Lower leg skin (tissue), 4 donors: ENCODE measurements at regions not wholly inside any gene's neighbourhood (a gene's known extent, or its start where the extent isn't known, plus 50 kb on each side); places are given as distances from the start of the nearest gene placed in this dataset.

Experiments used
- DNase-seq, 2 donors: peaks; one replicate each; pipeline ENCODE4 v3.0.0-alpha.2; 2019; ENCODE audit warnings: low spot score in 2 of 2
- H3K4me3 ChIP-seq: fragments of 200-600 bp; sonication (generic); 2 replicates; pipeline ENCODE4 v1.5.1; 2017; ENCODE audit warnings: mild to moderate bottlenecking, low read depth; ENCODE audit not compliant: poor library complexity, severe bottlenecking
- POLR2A ChIP-seq, 2 donors: fragments of 450-650 bp; IDR thresholded peaks; one replicate each; pipeline ENCODE4 v1.6.1; 2016 to 2017; ENCODE audit warnings: antibody characterized with exemption in 2 of 2, mild to moderate bottlenecking in 1 of 2, moderate library complexity in 1 of 2
- WGBS, 2 donors: methylation state at CpG; one replicate each; pipeline ENCODE4 v1.1.5; 2018; 5-methylcytosine and 5-hydroxymethylcytosine counted together
- intact Hi-C: fragments of 100-400 bp; cut with DNase I; formaldehyde crosslinking; loops from one replicate; pipeline ENCODE4 v1.15.0; 2023; ENCODE audit warnings: low total_unique reads
- TF ChIP-seq, protein P1 (sequence below), 3 donors: fragments of 450-650 bp; IDR thresholded peaks; one replicate each; pipeline ENCODE4 v1.5.1; 2016; ENCODE audit warnings: antibody characterized with exemption in 3 of 3, mild to moderate bottlenecking in 3 of 3, moderate library complexity in 2 of 3

DNA sequence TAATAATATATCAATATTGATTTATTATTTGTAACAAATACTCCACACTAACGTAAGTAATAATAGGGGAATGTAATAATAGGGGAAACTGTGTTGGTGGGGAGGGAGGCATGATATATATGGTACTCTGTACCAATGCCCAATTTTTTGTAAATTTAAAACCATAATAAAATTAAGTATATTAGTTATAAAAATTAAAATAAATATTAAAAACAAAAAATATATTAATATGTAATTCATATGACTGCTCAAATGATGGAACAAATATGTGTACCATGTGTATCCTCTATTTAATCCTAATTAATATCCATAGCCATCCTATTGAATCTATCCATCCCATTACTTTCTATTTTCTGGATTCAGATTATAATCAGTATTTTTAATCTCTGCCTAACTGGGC is 578.0 kb downstream of the KCNA4 start:
- TF ChIP-seq, protein P1, sequence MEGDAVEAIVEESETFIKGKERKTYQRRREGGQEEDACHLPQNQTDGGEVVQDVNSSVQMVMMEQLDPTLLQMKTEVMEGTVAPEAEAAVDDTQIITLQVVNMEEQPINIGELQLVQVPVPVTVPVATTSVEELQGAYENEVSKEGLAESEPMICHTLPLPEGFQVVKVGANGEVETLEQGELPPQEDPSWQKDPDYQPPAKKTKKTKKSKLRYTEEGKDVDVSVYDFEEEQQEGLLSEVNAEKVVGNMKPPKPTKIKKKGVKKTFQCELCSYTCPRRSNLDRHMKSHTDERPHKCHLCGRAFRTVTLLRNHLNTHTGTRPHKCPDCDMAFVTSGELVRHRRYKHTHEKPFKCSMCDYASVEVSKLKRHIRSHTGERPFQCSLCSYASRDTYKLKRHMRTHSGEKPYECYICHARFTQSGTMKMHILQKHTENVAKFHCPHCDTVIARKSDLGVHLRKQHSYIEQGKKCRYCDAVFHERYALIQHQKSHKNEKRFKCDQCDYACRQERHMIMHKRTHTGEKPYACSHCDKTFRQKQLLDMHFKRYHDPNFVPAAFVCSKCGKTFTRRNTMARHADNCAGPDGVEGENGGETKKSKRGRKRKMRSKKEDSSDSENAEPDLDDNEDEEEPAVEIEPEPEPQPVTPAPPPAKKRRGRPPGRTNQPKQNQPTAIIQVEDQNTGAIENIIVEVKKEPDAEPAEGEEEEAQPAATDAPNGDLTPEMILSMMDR (IDR thresholded peaks at IDR 0.05), result no peak
- intact Hi-C loops, result loop anchor here (10.0 kb wide), 1 partner anchor 1476 kb away; no protein-coding TSS in a partner anchor
- H3K4me3 ChIP-seq, result no peak overlapping the region
- no peak for DNase-seq
- 85 to 91% methylated on average over 1 of the region's 1 CpG for WGBS, 2 donors

DNA sequence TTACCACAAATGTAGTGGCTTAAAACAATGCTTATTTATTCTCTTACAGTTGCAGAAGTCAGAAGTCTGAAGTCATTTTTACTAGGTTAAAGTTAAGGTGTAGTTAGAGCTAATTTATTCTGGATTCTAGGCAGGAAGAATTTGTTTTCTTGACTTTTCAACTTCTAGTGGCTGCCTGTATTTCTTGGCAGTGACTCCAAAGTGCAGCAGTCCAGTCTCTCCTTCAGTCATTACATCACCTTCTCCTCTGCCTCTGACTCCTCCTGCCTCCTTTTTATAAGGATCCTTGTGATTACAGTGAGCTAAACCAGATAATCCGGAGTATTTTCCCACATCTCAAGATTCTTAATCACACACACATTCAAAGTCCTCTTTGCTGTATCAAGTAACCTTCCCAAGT is 581.4 kb downstream of the KCNA4 start:
- no peak for DNase-seq
- H3K4me3 ChIP-seq, result no peak overlapping the region
- intact Hi-C loops, result loop anchor here (10.0 kb wide), 1 partner anchor 1479 kb away; no protein-coding TSS in a partner anchor
- WGBS, 2 donors, result 84 to 86% methylated on average over 1 of the region's 1 CpG
- TF ChIP-seq POLR2A (IDR thresholded peaks at IDR 0.05), result no peak
- TF ChIP-seq, protein P1 (IDR thresholded peaks at IDR 0.05), result no peak

DNA sequence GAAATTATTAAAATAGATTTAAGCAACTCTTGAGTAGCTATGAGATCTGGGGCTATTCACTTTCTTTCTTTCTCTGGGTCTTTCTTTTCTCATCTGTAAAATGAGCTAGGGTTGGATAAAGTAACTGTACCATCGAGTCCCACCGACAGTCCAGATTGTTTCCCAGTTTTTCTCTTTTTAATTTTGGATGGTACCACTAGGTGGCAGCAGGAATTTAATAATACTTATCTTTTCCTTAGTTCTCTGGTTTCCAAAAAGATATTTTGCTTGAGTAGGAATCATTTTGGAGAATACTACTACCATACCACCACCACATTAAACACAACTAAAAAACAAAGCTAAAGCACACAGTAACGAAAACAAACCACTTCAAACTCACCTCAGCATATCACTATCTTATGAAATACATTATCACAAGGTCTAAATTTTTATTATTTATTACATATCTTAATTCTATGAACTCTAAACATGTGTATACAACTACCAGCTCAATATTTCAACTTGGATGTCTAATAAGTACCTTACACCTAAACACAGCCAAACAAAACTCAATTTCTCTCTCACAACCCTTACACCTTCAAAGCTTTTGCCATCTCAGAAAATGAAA is 584.0 kb downstream of the KCNA4 start:
- DNase-seq, result no peak
- intact Hi-C loops, result loop anchor here (10.0 kb wide), 1 partner anchor 1482 kb away; no protein-coding TSS in a partner anchor
- H3K4me3 ChIP-seq, result no peak overlapping the region
- TF ChIP-seq, protein P1 (IDR thresholded peaks at IDR 0.05), result no peak
- no peak for TF ChIP-seq POLR2A (IDR thresholded peaks at IDR 0.05)
- 20 to 24% methylated on average over 3 of the region's 3 CpGs for WGBS, 2 donors

DNA sequence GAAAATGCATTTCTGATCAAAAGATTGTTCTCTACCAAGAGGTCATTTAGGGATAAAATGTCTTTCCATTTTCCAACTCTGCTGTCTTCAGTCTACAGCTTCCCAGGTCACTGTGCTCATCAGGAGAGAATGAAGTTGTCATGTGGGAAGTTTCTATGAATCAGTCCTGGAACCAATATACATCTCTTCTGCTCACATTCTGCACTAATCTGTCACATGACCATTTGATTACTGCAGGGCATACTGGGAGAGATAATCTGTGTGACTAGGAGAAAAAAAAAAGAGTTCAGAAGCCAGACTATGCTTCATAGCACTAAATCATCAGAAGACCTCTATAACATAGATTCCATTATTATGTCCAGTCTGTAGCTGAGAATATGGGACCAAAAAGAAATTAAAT is 611.5 kb downstream of the KCNA4 start:
- intact Hi-C loops, result no loop called here
- no peak for TF ChIP-seq POLR2A (IDR thresholded peaks at IDR 0.05)
- TF ChIP-seq, protein P1 (IDR thresholded peaks at IDR 0.05), result no peak
- DNase-seq, result no peak
- H3K4me3 ChIP-seq, result no peak overlapping the region

DNA sequence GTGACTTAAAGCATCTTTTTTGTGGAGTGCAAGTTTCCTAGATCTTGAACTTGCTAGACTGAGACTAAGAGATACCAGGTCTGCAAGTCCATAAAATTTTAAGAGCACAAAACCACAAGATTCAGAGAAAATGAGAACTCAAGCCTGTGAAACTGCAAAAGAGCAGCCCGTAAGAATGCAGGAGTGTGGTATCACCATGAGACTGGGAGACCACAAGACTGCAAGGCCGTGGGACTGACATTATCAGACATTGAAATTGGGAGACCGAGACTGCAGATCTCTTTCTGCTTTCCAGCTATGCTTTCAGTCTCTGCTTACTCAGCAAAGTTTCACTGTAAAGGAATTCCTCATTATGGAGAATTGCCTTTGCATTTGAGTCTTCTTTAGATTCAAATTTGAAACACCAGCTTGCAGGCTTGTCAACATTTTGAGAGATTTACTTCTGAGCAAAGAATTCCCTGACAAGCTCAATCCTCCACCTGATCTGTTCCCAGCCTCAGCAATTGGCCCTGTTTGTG is 621.2 kb downstream of the KCNA4 start:
- TF ChIP-seq, protein P1 (IDR thresholded peaks at IDR 0.05), result no peak
- no peak for TF ChIP-seq POLR2A (IDR thresholded peaks at IDR 0.05)
- intact Hi-C loops, result no loop called here
- no peak for DNase-seq
- no peak overlapping the region for H3K4me3 ChIP-seq
- WGBS, 2 donors, result 64 to 69% methylated on average over 3 of the region's 3 CpGs

DNA sequence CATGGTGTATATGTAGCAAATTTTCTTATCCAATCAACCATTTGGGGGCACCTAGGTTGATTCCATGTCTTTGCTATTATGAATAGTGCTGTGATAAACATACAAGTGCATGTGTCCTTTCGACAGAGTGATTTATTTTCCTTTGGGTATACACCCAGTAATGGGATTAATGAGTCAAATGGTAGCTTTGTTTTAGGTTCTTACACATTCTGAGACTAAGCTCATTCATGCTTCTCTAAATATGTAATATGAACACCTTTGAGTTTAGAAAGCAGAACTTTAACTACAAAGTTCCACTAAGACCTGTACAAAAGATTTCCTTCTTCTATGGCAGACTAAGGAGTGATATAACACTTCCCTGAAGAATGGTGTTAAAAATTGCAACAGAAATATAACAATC is 627.0 kb downstream of the KCNA4 start:
- H3K4me3 ChIP-seq, result no peak overlapping the region
- intact Hi-C loops, result no loop called here
- TF ChIP-seq, protein P1 (IDR thresholded peaks at IDR 0.05), result no peak
- no peak for TF ChIP-seq POLR2A (IDR thresholded peaks at IDR 0.05)
- WGBS, 2 donors, result 83 to 86% methylated on average over 1 of the region's 1 CpG
- DNase-seq, result no peak
